Mesenchymal stem cell (in vitro differentiated cells and primary cell): ENCODE measurements at regions not wholly inside any gene's neighbourhood (a gene's known extent, or its start where the extent isn't known, plus 50 kb on each side); places are given as distances from the start of the nearest gene placed in this dataset.
A peak's percentile ranks its signal among the peaks of the same experiment; 100 is the strongest.
"Not testable (repeated sequence)": the region's sequence is repeated elsewhere in the genome, so short reads cannot be mapped to it uniquely, and the experiment has no call there.

Source experiments
- DNase-seq: peaks from one replicate; pipeline ENCODE4 v3.0.0-alpha.2; 2013
- H2AFZ ChIP-seq: one replicate; pipeline ENCODE4 v1.6.1; 2013; ENCODE audit warnings: low read depth, mild to moderate bottlenecking, control low read depth, inconsistent platforms, low read length, moderate library complexity
- H2AK5ac ChIP-seq: 2 replicates; pipeline ENCODE4 v1.6.1; 2013; ENCODE audit warnings: low read length, moderate library complexity, mild to moderate bottlenecking, inconsistent platforms; ENCODE audit not compliant: severe bottlenecking
- H2BK120ac ChIP-seq: one replicate; pipeline ENCODE4 v1.6.1; 2013; ENCODE audit warnings: low read depth, mild to moderate bottlenecking, inconsistent platforms, low read length, moderate library complexity
- H2BK12ac ChIP-seq, 2 experiments: one replicate each; pipeline ENCODE4 v1.6.1; 2013; ENCODE audit warnings: inconsistent platforms in 2 of 2, low read length in 2 of 2, mild to moderate bottlenecking in 2 of 2, moderate library complexity in 2 of 2, control low read depth in 1 of 2
- H2BK15ac ChIP-seq: one replicate; pipeline ENCODE4 v1.6.1; 2013; ENCODE audit warnings: mild to moderate bottlenecking, low read depth, inconsistent platforms; ENCODE audit not compliant: poor library complexity, severe bottlenecking
- H2BK5ac ChIP-seq: 2 replicates; pipeline ENCODE4 v1.6.1; 2013; ENCODE audit warnings: low read depth, mild to moderate bottlenecking, low read length, control low read depth, inconsistent platforms; ENCODE audit not compliant: poor library complexity, severe bottlenecking
- H3K14ac ChIP-seq, 2 experiments: one replicate each; pipeline ENCODE4 v1.6.1; 2013; ENCODE audit warnings: inconsistent platforms in 2 of 2, low read length in 2 of 2, control low read depth in 1 of 2, mild to moderate bottlenecking in 1 of 2, moderate library complexity in 1 of 2
- H3K18ac ChIP-seq, 2 experiments: one replicate each; pipeline ENCODE4 v1.6.1; 2013; ENCODE audit warnings: inconsistent platforms in 2 of 2, low read length in 2 of 2, control low read depth in 1 of 2, low read depth in 1 of 2, mild to moderate bottlenecking in 1 of 2
- H3K23ac ChIP-seq, 2 experiments: one replicate each; pipeline ENCODE4 v1.6.1; 2013; ENCODE audit warnings: inconsistent platforms in 2 of 2, low read length in 2 of 2, mild to moderate bottlenecking in 2 of 2, moderate library complexity in 2 of 2, control low read depth in 1 of 2
- H3K27ac ChIP-seq: 2 replicates; pipeline ENCODE4 v1.5.1; 2013; ENCODE audit warnings: mild to moderate bottlenecking, moderate library complexity, low read length, control low read depth, inconsistent platforms; ENCODE audit not compliant: poor library complexity, severe bottlenecking
- H3K27me3 ChIP-seq, 2 experiments: 2 replicates each; pipeline versions ENCODE4 v1.6.1 to v1.7.0; 2013; ENCODE audit warnings: low read length in 2 of 2, mild to moderate bottlenecking in 2 of 2, moderate library complexity in 2 of 2, control low read depth in 1 of 2, inconsistent platforms in 1 of 2; ENCODE audit not compliant: control insufficient read depth in 1 of 2, insufficient read depth in 1 of 2
- H3K36me3 ChIP-seq, 2 experiments: 2 replicates each; pipeline versions ENCODE4 v1.6.1 to v1.7.0; 2013; ENCODE audit warnings: low read length in 2 of 2, control low read depth in 1 of 2, inconsistent platforms in 1 of 2, low read depth in 1 of 2, mild to moderate bottlenecking in 1 of 2; ENCODE audit not compliant: insufficient read depth in 2 of 2, control insufficient read depth in 1 of 2
- H3K4ac ChIP-seq, 2 experiments: one replicate each; pipeline ENCODE4 v1.6.1; 2013; ENCODE audit warnings: inconsistent platforms in 2 of 2, low read length in 2 of 2, mild to moderate bottlenecking in 2 of 2, moderate library complexity in 2 of 2, control low read depth in 1 of 2, low read depth in 1 of 2
- H3K4me1 ChIP-seq: 2 replicates; pipeline ENCODE4 v1.6.1; 2013; ENCODE audit warnings: low read depth, low read length, control low read depth; ENCODE audit not compliant: control insufficient read depth, insufficient read depth
- H3K4me2 ChIP-seq: 2 replicates; pipeline ENCODE4 v1.6.1; 2013; ENCODE audit warnings: low read length, mild to moderate bottlenecking, inconsistent platforms; ENCODE audit not compliant: poor library complexity, severe bottlenecking
- H3K4me3 ChIP-seq, 2 experiments: 2 replicates each; pipeline versions ENCODE4 v1.5.1 to v1.7.0; 2013; ENCODE audit warnings: low read length in 2 of 2, mild to moderate bottlenecking in 2 of 2, control low read depth in 1 of 2, low read depth in 1 of 2; ENCODE audit not compliant: insufficient read depth in 1 of 2
- H3K79me1 ChIP-seq: replicated peaks from 2 replicates; pipeline ENCODE4 v1.6.1; 2013; ENCODE audit warnings: mild to moderate bottlenecking, control low read depth, low read length, inconsistent platforms; ENCODE audit not compliant: poor library complexity, severe bottlenecking
- H3K9ac ChIP-seq: 2 replicates; pipeline ENCODE4 v1.7.0; 2013; ENCODE audit warnings: mild to moderate bottlenecking, low read length, moderate library complexity
- H3K9me3 ChIP-seq: 2 replicates; pipeline ENCODE4 v1.7.0; 2013; ENCODE audit warnings: mild to moderate bottlenecking, low read length; ENCODE audit not compliant: control insufficient read depth
- H4K8ac ChIP-seq: one replicate; pipeline ENCODE4 v1.6.1; 2013; ENCODE audit warnings: inconsistent platforms, mild to moderate bottlenecking, low read length, moderate library complexity
- H4K91ac ChIP-seq: one replicate; pipeline ENCODE4 v1.6.1; 2013; ENCODE audit warnings: mild to moderate bottlenecking, low read length, inconsistent platforms
- WGBS: methylation state at CpG from one replicate; pipeline ENCODE4 v1.1.7; 2013; ENCODE audit warnings: mixed read lengths; 5-methylcytosine and 5-hydroxymethylcytosine counted together

DNA sequence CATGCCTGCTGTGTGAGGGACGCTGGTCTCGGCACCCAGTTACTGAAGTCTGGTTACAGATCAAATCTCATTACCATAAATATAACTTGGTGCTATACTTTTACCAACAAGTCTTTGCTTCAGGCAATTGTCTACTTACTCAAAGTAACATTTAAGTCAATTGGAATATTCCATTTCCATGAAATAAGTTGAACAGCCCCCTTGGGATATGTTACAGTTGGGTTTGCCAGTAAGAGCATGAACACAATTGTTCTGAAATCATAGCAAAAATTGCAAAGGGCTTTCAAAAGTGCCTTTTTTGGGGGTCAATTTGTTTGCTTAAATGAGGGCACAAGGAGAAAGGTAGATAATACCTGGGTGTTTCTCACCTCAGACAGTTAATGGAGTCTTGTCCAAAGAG, 170.9 kb upstream of the EXOC2 start:
- no peak overlapping the region for H3K27ac ChIP-seq
- H3K4me2 ChIP-seq: no peak overlapping the region
- no peak overlapping the region for H3K4me3 ChIP-seq
- no peak overlapping the region for H3K4ac ChIP-seq
- H2BK12ac ChIP-seq: no peak overlapping the region
- no peak overlapping the region for H3K14ac ChIP-seq
- H3K9ac ChIP-seq: no peak overlapping the region
- H4K91ac ChIP-seq: no peak overlapping the region
- H2BK120ac ChIP-seq: no peak overlapping the region
- H2AK5ac ChIP-seq: no peak overlapping the region
- no peak overlapping the region for H3K23ac ChIP-seq
- no peaks in the 10 kb centered on the region for H3K79me1 ChIP-seq
- no peaks in the 10 kb centered on the region for H3K4me1 ChIP-seq
- no peak for DNase-seq
- H3K27me3 ChIP-seq: peaks cover 0 to 4% of the 10 kb centered on the region in 2 experiments
- no peak overlapping the region for H4K8ac ChIP-seq
- no peaks in the 10 kb centered on the region for H3K9me3 ChIP-seq
- no peaks in the 10 kb centered on the region for H3K36me3 ChIP-seq
- H2BK15ac ChIP-seq: no peak overlapping the region
- H2AFZ ChIP-seq: no peak overlapping the region
- WGBS: 100% methylated on average over 2 of the region's 2 CpGs
- no peak overlapping the region for H2BK5ac ChIP-seq
- no peak overlapping the region for H3K18ac ChIP-seq

- H2BK15ac ChIP-seq, H3K18ac ChIP-seq, H2BK12ac ChIP-seq, H2BK120ac ChIP-seq, H3K27ac ChIP-seq, H3K79me1 ChIP-seq, DNase-seq, H3K4me1 ChIP-seq, H4K8ac ChIP-seq, H3K14ac ChIP-seq, H3K36me3 ChIP-seq, H3K9me3 ChIP-seq, H3K9ac ChIP-seq, H2AK5ac ChIP-seq, H4K91ac ChIP-seq, H2AFZ ChIP-seq, H3K27me3 ChIP-seq, H2BK5ac ChIP-seq, H3K23ac ChIP-seq, H3K4ac ChIP-seq, H3K4me2 ChIP-seq: not testable (repeated sequence)
- peak overlapping the region in 1 of 2 experiments; percentile 49 for H3K4me3 ChIP-seq
- 86% methylated on average over 2 of the region's 5 CpGs for WGBS
These were observed 170.2 kb upstream of the EXOC2 start for GRCh38 chr6:863127-863526.

GRCh38 chr6:859936-860335, 167.0 kb upstream of the EXOC2 start:
- Histone ChIP-seq H3K18ac (no peak overlapping the region), H3K4me1 (no peaks in the 10 kb centered on the region), H4K8ac (no peak overlapping the region), H3K79me1 (no peaks in the 10 kb centered on the region), H3K27ac (no peak overlapping the region), H2BK15ac (no peak overlapping the region), H3K36me3 (no peaks in the 10 kb centered on the region), H4K91ac (no peak overlapping the region), H3K27me3 (peaks cover 0 to 19% of the 10 kb centered on the region in 2 experiments), H2BK5ac (no peak overlapping the region), H2BK120ac (no peak overlapping the region), H3K4me3 (no peak overlapping the region), H3K9ac (no peak overlapping the region), H3K4me2 (no peak overlapping the region), H3K9me3 (no peaks in the 10 kb centered on the region), H3K14ac (no peak overlapping the region), H3K4ac (no peak overlapping the region), H2AFZ (no peak overlapping the region), H2AK5ac (no peak overlapping the region), H2BK12ac (no peak overlapping the region), H3K23ac (no peak overlapping the region)
- WGBS: 97% methylated on average over 3 of the region's 4 CpGs
- no peak for DNase-seq

DNA sequence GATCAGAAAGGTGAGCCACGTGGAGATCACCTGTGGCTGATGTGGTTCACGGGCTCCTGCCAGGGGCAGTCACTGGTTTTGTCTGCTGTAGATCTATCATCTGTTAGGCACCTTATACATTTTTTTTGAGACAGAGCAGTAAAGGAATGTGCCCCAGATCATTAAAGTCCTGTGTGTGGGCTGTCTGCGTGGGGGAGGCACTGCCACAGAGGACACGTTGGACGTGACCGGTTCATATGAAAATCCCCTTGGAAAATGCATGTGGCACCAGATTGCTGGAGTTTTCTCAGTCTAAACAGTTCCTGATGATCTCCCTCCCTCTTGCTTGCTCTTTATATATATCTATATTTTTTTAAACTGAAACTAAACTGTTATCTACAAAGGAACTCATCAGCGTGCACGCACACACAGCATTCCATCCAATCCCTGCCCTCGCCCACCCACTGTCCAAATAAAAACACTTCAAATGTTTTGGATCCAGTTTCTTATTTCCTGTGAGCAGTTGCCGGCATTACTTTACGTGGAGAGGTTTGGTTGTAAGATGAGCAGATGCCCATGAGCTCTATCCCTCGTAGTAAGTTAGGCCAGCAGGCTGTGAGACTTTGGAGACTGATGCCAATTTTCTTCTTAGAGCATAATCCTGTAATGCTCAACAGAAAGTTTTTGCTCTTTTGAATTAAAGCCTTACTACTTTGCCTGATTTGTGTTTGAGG, 161.6 kb upstream of the EXOC2 start:
- Histone ChIP-seq H2BK15ac (no peak overlapping the region), H2AFZ (no peak overlapping the region)

More for the DNA sequence above, 161.6 kb upstream of the EXOC2 start:
- WGBS: 86% methylated on average over 12 of the region's 12 CpGs
- no peak overlapping the region for H3K14ac ChIP-seq
- no peak overlapping the region for H3K27ac ChIP-seq
- H3K23ac ChIP-seq: no peak overlapping the region
- no peaks in the 10 kb centered on the region for H3K36me3 ChIP-seq
- H4K91ac ChIP-seq: no peak overlapping the region
- DNase-seq: no peak
- no peak overlapping the region for H2BK12ac ChIP-seq
- H3K4me1 ChIP-seq: no peaks in the 10 kb centered on the region
- H3K79me1 ChIP-seq: no peaks in the 10 kb centered on the region
- H2BK120ac ChIP-seq: no peak overlapping the region
- H4K8ac ChIP-seq: no peak overlapping the region
- no peak overlapping the region for H2BK5ac ChIP-seq
- H3K4ac ChIP-seq: no peak overlapping the region
- no peak overlapping the region for H3K18ac ChIP-seq
- H2AK5ac ChIP-seq: no peak overlapping the region
- H3K4me2 ChIP-seq: no peak overlapping the region
- H3K4me3 ChIP-seq: peak overlapping the region in 1 of 2 experiments; percentile 68
- no peaks in the 10 kb centered on the region for H3K9me3 ChIP-seq
- H3K9ac ChIP-seq: peak overlapping the region; percentile 51
- peaks cover 0 to 26% of the 10 kb centered on the region in 2 experiments for H3K27me3 ChIP-seq
